ENCODE measurements at regions not wholly inside any gene's neighbourhood (a gene's known extent, or its start where the extent isn't known, plus 50 kb on each side); places are given as distances from the start of the nearest gene placed in this dataset.
"Not testable (repeated sequence)": the region's sequence is repeated elsewhere in the genome, so short reads cannot be mapped to it uniquely, and the experiment has no call there.

GRCh38 chr3:18988614-18989229 lies 159.6 kb upstream of the KCNH8 start:
- DNase-seq (ENCODE audit: low read depth in 2 of 2) = no peak

DNA sequence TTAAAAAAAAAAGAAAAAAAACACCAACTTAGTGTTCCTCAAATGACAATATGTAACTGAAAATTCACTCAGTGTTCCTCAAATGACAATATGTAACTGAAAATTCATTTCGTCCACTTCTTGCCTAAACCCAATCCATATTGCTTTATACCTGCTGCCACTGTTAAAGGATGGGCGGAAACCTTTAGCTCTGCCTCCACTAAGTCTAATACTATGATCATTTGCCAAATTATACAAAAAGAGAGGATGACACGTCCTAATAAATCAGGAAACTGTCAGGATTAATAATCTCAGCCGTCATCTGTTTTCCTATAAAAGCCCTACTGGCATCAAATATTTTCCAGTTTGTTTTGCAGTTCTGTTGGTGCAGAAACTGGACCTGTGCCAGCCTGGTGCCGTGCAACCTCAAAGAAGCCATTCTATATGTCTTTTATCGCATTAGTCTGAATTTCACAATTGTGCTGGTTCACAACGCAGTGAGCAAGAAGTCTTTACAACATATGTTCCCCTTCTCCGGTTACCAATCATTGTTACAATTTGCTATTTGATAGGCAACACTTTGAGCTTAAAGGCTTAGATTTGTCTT lies 160.4 kb upstream of the KCNH8 start:
- no peak for DNase-seq (ENCODE audit: low read depth in 2 of 2)

- DNase-seq (ENCODE audit: low read depth in 2 of 2) = no peak
These were observed 161.2 kb upstream of the KCNH8 start for GRCh38 chr3:18987070-18987469.

- no peak for DNase-seq (ENCODE audit: low read depth in 2 of 2)
These were observed 165.4 kb upstream of the KCNH8 start for GRCh38 chr3:18982920-18983319.

DNA sequence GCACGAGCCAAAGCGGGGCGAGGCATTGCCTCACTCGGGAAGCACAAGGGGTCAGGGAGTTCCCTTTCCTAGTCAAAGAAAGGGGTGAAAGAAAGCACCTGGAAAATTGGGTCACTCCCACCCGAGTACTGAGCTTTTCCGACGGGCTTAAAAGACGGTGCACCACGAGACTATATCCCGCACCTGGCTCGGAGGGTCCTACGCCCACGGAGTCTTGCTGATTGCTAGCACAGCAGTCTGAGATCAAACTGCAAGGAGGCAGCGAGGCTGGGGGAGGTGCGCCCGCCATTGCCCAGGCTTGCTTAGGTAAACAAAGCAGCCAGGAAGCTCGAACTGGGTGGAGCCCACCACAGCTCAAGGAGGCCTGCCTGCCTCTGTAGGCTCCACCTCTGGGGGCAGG lies 172.2 kb upstream of the KCNH8 start:
- not testable (repeated sequence) for DNase-seq (ENCODE audit: low read depth in 2 of 2)

DNA sequence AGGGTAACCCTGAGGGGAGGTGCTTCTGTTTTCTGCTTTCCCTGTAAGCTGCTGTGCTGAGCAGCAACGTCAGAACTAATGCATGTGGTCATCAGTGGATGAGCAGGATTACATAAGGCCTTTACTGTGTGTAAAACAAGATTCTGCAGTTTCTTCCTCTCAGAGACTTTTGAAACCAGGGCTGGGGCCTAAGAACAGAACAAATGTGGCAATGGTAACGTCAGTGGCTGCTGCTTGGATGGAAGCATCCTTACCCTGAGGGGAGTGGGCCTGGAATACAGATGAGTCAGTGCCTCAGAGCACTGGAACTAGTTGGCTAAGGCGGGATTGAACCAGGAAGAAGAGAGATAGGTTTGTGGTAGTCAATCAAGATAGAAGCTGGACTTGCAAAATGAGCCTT lies 180.2 kb upstream of the KCNH8 start:
- no peak for DNase-seq (ENCODE audit: low read depth in 2 of 2)

GRCh38 chr3:18965781-18966180 lies 182.5 kb upstream of the KCNH8 start:
- DNase-seq (ENCODE audit: low read depth in 2 of 2) = no peak

GRCh38 chr3:18964640-18965039 lies 183.7 kb upstream of the KCNH8 start:
- no peak for DNase-seq (ENCODE audit: low read depth in 2 of 2)

DNA sequence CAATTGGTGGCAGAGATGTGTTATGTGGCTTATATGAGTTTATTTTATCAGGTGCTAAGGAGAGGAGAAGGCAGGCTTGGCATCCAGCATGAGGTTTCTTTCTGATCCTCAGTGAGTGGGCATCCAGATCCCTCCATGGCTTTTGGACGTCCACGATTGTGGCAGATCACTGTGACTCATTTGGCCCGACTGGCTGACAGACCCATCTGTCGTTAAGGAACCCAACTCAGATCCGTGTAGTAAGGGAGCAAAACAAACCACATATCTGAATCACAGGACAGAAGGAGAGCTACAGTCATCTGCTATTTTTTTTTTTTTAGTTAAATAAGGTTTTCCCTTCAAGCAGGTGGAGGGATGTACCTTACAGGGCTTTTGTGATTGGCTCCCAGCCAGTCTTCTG lies 197.0 kb upstream of the KCNH8 start:
- DNase-seq (ENCODE audit: low read depth in 2 of 2) = no peak

- no peak for DNase-seq (ENCODE audit: low read depth in 2 of 2)
These were observed 201.8 kb upstream of the KCNH8 start for GRCh38 chr3:18946524-18946923.

GRCh38 chr3:18937574-18937973 lies 210.7 kb upstream of the KCNH8 start:
- DNase-seq (ENCODE audit: low read depth in 2 of 2) = no peak

GRCh38 chr3:18919158-18919557 lies 229.2 kb upstream of the KCNH8 start:
- DNase-seq (ENCODE audit: low read depth in 2 of 2) = no peak

- DNase-seq (ENCODE audit: low read depth in 2 of 2) = no peak
These were observed 230.4 kb upstream of the KCNH8 start for GRCh38 chr3:18917923-18918322.

GRCh38 chr3:18902081-18902793 lies 246.1 kb upstream of the KCNH8 start:
- DNase-seq (ENCODE audit: low read depth in 2 of 2) = no peak

- DNase-seq (ENCODE audit: low read depth in 2 of 2) = no peak
These were observed 246.7 kb upstream of the KCNH8 start for GRCh38 chr3:18901571-18901970.

- DNase-seq (ENCODE audit: low read depth in 2 of 2) = no peak
These were observed 247.3 kb upstream of the KCNH8 start for GRCh38 chr3:18900994-18901393.

DNA sequence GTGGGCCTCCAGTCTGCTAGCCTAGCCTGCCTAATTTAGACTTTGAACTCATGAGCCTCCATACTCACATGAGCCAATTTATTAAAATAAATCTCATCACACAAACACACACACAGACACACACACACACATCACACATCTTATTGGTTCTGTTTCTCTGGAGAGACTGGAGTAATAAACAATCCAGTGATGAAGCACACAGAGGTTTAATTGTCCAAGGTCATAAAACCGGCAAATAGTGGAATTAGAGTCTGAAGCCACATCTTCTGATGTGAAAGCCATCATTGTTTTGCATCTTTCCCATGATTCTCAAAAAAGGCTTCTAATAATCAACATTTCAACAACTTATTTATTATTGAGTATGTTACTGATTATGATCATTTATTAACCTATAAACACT lies 249.4 kb upstream of the KCNH8 start:
- no peak for DNase-seq (ENCODE audit: low read depth in 2 of 2)

DNA sequence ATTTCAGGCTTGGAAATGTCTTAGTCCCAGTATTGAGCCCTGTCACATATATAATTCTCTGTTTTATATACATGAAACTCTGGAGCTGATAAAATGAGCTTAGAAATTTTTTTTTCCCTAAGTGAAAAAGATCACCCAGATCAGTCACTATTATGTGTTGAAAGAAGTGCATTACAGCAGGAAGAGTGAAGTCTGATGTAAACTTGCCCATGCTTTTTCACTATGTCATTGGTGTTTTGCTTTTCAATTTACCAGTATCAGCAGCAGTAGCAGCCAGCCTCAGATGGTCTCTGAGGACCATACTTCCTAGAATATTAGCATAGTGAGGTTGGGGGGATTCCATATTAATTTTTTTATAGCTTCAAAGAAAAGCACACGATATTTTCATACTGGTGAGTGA lies 255.6 kb upstream of the KCNH8 start:
- no peak for DNase-seq (ENCODE audit: low read depth in 2 of 2)

- no peak for DNase-seq (ENCODE audit: low read depth in 2 of 2)
These were observed 256.3 kb upstream of the KCNH8 start for GRCh38 chr3:18892047-18892446.

- no peak for DNase-seq (ENCODE audit: low read depth in 2 of 2)
These were observed 256.7 kb upstream of the KCNH8 start for GRCh38 chr3:18891641-18892040.

- DNase-seq (ENCODE audit: low read depth in 2 of 2) = no peak
These were observed 257.9 kb upstream of the KCNH8 start for GRCh38 chr3:18890449-18890848.

DNA sequence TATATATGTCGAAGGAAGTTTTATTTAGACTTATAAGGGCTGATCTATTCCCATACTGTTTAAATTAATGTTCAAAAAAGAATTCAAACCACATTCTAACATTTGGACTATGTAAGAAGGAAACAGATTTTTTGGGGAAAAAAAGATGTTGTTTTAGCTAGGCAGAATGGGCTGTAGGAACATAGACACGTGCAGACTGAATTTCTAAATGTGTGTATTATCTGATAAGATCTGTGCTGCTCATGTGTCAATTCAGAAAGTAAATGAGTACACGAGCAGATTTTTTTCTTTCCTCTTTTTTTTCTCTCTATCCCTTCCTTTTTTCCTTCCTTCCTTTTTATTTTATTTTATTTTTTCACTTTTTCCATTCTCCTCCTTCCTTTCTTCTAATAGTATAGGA lies 259.5 kb upstream of the KCNH8 start:
- no peak for DNase-seq (ENCODE audit: low read depth in 2 of 2)

DNA sequence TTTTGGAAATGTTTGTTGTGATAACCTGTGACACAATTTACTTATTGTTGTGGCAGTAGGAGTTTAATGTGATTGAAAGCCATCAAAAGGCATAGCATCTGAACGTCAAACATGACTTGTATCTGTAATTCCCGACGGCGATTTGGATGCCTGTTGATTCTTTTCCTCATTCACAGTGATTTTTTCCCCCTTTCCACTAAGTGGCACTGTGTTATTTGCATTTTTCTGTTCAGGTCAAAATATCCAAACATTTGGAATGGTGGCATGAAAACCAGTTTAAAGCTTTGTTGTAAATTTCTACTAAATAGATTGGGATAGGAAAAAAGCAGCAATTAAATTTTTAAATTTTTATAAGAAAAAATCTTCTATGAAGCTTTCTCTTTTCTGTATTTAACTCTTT lies 259.9 kb upstream of the KCNH8 start:
- no peak for DNase-seq (ENCODE audit: low read depth in 2 of 2)
